Right cardiac atrium (tissue), 5 donors: ENCODE measurements at regions not wholly inside any gene's neighbourhood (a gene's known extent, or its start where the extent isn't known, plus 50 kb on each side); places are given as distances from the start of the nearest gene placed in this dataset.
A peak's percentile ranks its signal among the peaks of the same experiment; 100 is the strongest.

Experiments used
- ATAC-seq, 2 donors: fragments of 200-7000 bp; cut with Tn5 transposase; one replicate each; pipeline versions ENCODE4 v1.8.0 to v1.9.1; 2020; ENCODE audit warnings: moderate library complexity in 2 of 2, mild to moderate bottlenecking in 1 of 2
- DNase-seq, 3 donors: peaks; one replicate each; pipeline ENCODE4 v3.0.0-alpha.2; 2020
- H3K27ac ChIP-seq: one replicate; pipeline ENCODE4 v1.5.1; 2013; ENCODE audit warnings: mild to moderate bottlenecking, low read length, control low read depth, moderate library complexity
- H3K27me3 ChIP-seq: one replicate; pipeline ENCODE4 v1.6.1; 2013; ENCODE audit not compliant: control insufficient read depth, insufficient read depth
- H3K4me1 ChIP-seq: one replicate; pipeline ENCODE4 v1.6.1; 2013; ENCODE audit warnings: low read length; ENCODE audit not compliant: control insufficient read depth, insufficient read depth
- H3K4me3 ChIP-seq: one replicate; pipeline ENCODE4 v1.5.1; 2013; ENCODE audit warnings: low read length, control low read depth
- H3K9me3 ChIP-seq: one replicate; pipeline ENCODE4 v1.6.1; 2013; ENCODE audit warnings: low read length; ENCODE audit not compliant: control insufficient read depth
- WGBS: extraction: QIAGEN DNeasy Blood & Tissue Kit; methylation state at CpG from one replicate; pipeline ENCODE4 v1.1.7; 2013; 5-methylcytosine and 5-hydroxymethylcytosine counted together
- intact Hi-C, 4 donors: fragments of 100-400 bp; cut with DNase I; formaldehyde crosslinking; loops; one replicate each; pipeline versions ENCODE4 v1.11.0 to v1.14.0; 2022 to 2023
- donor health status: healthy with polysubstance abuse.
- donor health status: DM: no; HTN: yes; CAD: no.
- donor health status: DM: no; HTN: no; CAD: no.
- donor health status: DM: no; HTN: yes; CAD: no; lungs with severe emphysema.
- donor health status: DM: yes; HTN: yes; CAD: no.

DNA sequence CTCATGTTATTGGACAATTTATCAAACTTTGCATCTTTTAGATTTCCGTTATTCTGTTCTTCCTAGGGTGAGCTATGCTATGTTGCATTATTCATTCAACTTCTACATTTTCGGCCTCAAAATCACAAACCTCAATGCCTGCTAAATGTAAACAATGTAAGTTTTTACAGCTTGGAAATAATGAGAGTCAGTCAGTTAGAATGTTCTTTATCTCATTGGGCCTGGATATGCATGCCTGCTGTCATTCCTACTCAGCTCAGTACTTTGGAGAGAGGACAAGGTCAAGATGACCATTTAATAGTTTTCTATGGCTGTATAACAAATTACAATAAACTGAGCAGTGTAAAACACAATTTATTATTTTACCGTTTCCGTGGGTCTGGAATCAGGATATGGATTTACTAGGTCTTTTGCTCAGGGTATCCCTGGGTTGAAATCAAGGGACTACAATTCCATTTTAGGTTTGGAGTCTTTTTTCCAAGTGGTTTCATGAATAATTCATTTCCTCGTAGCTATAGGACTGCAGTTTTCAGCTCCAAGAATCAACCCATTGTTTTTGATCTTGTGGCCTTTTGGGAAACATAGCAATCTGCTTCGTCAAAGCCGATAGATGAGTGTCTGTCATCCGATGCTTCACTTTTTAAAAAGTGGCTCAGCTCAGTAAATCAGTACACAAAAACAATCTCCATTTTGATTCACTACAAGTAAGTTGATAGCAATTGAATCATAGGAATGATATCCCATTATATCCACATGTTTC lies 1143.2 kb upstream of the CDH6 start:
- DNase-seq (no peak), ATAC-seq (no peak)
- Histone ChIP-seq H3K27ac (no peak overlapping the region), H3K4me1 (no peaks in the 10 kb centered on the region), H3K4me3 (no peak overlapping the region), H3K9me3 (peaks cover 2% of the 10 kb centered on the region), H3K27me3 (no peaks in the 10 kb centered on the region)
- intact Hi-C loops: no loop called here
- WGBS: 75% methylated on average over 8 of the region's 8 CpGs

DNA sequence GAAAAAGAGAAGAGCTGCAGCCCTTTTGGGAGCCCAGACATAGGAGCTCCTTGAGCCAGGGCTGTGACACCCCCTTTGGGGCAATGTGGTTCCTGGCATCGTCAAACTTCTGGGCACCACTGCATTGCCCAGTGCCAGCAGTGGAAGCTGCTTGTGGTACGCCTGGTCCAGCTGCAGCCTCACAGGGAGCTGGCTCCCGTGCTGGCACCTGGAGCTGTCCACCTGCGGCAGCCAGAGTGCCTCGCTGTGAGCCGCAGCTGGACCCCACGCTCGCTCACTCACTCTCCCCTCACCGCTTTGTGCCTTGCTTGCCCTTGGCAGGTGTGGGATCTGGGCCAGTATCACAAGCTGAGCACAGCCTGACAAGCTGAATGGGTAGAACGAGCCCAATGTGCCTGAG lies 1150.8 kb upstream of the CDH6 start:
- no peak for DNase-seq
- Histone ChIP-seq H3K27me3 (no peaks in the 10 kb centered on the region), H3K9me3 (peaks cover 4% of the 10 kb centered on the region), H3K27ac (no peak overlapping the region), H3K4me3 (no peak overlapping the region), H3K4me1 (no peaks in the 10 kb centered on the region)
- intact Hi-C loops: no loop called here
- ATAC-seq: no peak
- WGBS: 85% methylated on average over 10 of the region's 10 CpGs

DNA sequence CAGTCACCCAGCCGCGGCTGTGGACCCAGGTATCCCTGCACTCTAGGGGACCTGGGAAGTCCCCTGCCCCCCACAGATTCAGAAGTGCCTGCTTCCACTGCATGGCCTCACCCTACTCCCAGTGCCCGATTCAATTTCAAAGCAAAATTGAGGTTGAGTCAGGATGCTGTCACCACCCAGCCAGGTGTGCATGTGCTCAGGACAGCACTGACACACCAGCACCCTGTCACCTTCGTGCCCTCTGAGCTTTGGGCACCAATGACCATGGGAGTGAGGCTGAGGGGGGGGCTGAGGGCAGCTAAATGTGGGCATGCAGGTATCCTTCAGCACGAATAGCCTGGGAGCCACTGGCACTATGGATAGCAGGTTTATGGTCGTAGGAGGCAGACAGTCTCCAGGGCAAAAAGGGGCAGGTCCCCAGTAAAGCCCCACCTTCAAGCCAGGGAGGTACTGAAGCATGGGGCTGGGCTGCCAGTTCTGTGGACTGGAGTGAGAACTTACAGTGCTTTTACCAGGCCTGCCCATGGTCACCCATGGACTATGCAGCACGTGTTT lies 1151.6 kb upstream of the CDH6 start:
- H3K4me3 ChIP-seq: no peak overlapping the region
- DNase-seq (no peak), ATAC-seq (peak in 1 of 2 donors; percentile 40)
- intact Hi-C loops: no loop called here
- no peaks in the 10 kb centered on the region for H3K27me3 ChIP-seq
- H3K9me3 ChIP-seq: peaks cover 4% of the 10 kb centered on the region
- no peak overlapping the region for H3K27ac ChIP-seq
- H3K4me1 ChIP-seq: no peaks in the 10 kb centered on the region
- WGBS: 77% methylated on average over 7 of the region's 7 CpGs

- no peaks in the 10 kb centered on the region for H3K27me3 ChIP-seq
- H3K27ac ChIP-seq: no peak overlapping the region
- no peaks in the 10 kb centered on the region for H3K4me1 ChIP-seq
- DNase-seq (no peak), ATAC-seq (no peak)
- WGBS: 89% methylated on average over 3 of the region's 3 CpGs
- no peak overlapping the region for H3K4me3 ChIP-seq
- H3K9me3 ChIP-seq: peaks cover 4% of the 10 kb centered on the region
- intact Hi-C loops: no loop called here
These were observed 1152.2 kb upstream of the CDH6 start for GRCh38 chr5:30041291-30041690.

DNA sequence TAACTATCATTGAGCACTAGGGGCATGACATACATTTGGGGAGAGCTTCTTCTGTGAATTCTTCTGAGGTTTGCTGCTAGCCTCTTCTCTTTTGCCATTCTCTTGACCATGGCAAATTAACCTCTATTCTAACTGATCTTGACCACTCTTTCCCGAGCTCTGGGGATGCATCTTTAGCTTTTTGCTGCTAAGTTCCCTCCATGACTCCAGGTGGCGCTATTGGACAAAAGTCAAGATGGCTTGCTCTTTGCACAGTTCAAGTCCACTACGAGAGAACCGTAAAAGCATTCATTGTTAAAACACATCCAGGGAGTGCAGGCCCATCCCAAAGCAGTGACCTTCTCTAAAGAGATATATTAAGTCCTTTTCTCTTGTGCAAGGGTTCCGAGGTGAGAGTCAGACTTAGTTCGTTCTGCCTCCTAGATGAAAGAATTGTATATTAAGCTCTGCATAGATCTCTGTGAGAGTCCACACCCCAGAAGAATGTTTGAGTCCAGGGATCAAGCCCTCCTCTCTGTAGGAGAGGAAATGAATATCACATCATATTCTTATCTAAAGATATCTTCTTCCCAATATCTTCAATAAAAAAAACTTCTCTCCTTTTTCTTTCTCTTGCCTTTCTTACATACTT lies 1152.9 kb upstream of the CDH6 start:
- peaks cover 4% of the 10 kb centered on the region for H3K9me3 ChIP-seq
- intact Hi-C loops: no loop called here
- H3K4me1 ChIP-seq: no peaks in the 10 kb centered on the region
- H3K27me3 ChIP-seq: no peaks in the 10 kb centered on the region
- no peak overlapping the region for H3K4me3 ChIP-seq
- no peak for ATAC-seq
- H3K27ac ChIP-seq: no peak overlapping the region
- 28% methylated on average over 6 of the region's 6 CpGs for WGBS
- no peak for DNase-seq

GRCh38 chr5:30039379-30039778 lies 1154.1 kb upstream of the CDH6 start:
- Histone ChIP-seq H3K4me1 (no peaks in the 10 kb centered on the region), H3K9me3 (peaks cover 4% of the 10 kb centered on the region), H3K27me3 (no peaks in the 10 kb centered on the region), H3K27ac (no peak overlapping the region), H3K4me3 (no peak overlapping the region)
- ATAC-seq: no peak
- DNase-seq: no peak
- intact Hi-C loops: no loop called here

DNA sequence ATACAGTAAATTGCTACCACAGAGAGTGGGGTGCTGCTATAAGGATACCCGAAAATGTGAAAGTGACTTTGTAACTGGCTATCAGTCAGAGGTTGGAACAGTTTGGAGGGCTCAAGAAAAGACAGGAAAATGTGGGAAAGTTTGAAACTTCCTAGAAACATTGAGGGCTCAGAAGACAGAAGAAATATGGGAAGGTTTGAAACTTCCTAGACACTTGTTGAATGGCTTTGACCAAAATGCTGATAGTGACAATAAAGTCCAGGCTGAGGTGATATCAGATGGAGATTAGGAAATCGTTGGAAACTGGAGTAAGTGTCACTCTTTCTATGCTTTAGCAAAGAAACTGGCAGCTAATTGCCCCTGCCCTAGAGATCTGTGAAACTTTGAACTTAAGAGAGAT lies 1158.6 kb upstream of the CDH6 start:
- H3K4me1 ChIP-seq: no peaks in the 10 kb centered on the region
- WGBS: 61% methylated on average over 2 of the region's 2 CpGs
- intact Hi-C loops: no loop called here

GRCh38 chr5:30030101-30030500 lies 1163.4 kb upstream of the CDH6 start:
- Histone ChIP-seq H3K4me1 (no peaks in the 10 kb centered on the region), H3K27me3 (no peaks in the 10 kb centered on the region), H3K27ac (no peak overlapping the region), H3K9me3 (no peaks in the 10 kb centered on the region), H3K4me3 (no peak overlapping the region)
- no peak for DNase-seq
- no peak for ATAC-seq
- WGBS: 60% methylated on average over 2 of the region's 2 CpGs
- intact Hi-C loops: no loop called here

More for the DNA sequence above, 1158.6 kb upstream of the CDH6 start:
- Histone ChIP-seq H3K27ac (no peak overlapping the region), H3K9me3 (no peaks in the 10 kb centered on the region), H3K4me3 (no peak overlapping the region), H3K27me3 (no peaks in the 10 kb centered on the region)
- ATAC-seq: no peak
- no peak for DNase-seq

DNA sequence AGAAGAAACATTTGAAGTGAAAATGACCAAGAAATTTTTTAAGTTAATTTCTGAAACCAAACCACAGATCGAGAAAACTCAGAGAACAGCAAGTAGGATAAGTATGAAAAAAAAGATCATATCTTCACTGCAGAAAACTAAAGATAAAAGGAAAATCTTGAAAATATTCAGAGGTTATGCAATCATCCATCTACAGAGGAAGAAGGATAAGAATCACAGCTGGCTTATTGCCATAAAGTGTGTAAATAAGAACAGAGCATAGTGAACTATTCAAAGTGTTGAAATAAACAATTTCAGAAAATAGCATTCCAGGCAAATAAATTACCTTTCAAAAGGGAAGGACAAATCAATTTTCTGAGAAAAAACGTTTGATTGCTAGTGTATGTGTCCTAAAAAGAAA lies 1191.7 kb upstream of the CDH6 start:
- Histone ChIP-seq H3K27ac (no peak overlapping the region), H3K9me3 (peaks cover 2% of the 10 kb centered on the region), H3K4me1 (no peaks in the 10 kb centered on the region), H3K27me3 (no peaks in the 10 kb centered on the region), H3K4me3 (no peak overlapping the region)
- 45% methylated on average over 2 of the region's 2 CpGs for WGBS
- intact Hi-C loops: no loop called here
- no peak for ATAC-seq
- no peak for DNase-seq

- intact Hi-C loops: no loop called here
- Histone ChIP-seq H3K4me3 (no peak overlapping the region), H3K9me3 (peaks cover 2% of the 10 kb centered on the region), H3K27ac (no peak overlapping the region), H3K27me3 (no peaks in the 10 kb centered on the region), H3K4me1 (no peaks in the 10 kb centered on the region)
- DNase-seq: no peak
- no peak for ATAC-seq
These were observed 1193.3 kb upstream of the CDH6 start for GRCh38 chr5:30000231-30000630.

DNA sequence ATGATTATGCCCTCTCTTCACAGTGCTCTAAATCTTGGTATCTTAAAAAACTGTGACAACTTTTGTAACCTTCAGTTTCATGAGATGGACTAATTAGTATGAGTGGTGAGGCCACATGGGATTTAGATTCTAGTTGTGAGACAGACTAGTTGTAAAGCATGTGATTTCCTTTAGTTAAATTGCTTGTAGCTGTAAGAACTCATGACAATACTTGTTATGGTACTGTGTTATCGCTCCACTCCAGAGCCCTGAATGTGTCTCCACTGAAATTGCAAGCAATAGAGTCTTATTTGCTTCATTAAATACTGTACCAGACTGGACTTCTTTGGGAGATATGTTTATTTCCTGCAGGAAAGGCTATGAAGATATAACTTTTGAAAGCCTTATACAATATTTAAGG lies 1198.3 kb upstream of the CDH6 start:
- intact Hi-C loops: no loop called here
- no peaks in the 10 kb centered on the region for H3K27me3 ChIP-seq
- H3K4me3 ChIP-seq: no peak overlapping the region
- DNase-seq: no peak
- H3K27ac ChIP-seq: no peak overlapping the region
- H3K4me1 ChIP-seq: no peaks in the 10 kb centered on the region
- no peaks in the 10 kb centered on the region for H3K9me3 ChIP-seq
- no peak for ATAC-seq
- WGBS: 86% methylated on average over 1 of the region's 1 CpG
